LoVo (cell line): ENCODE measurements at regions not wholly inside any gene's neighbourhood (a gene's known extent, or its start where the extent isn't known, plus 50 kb on each side); places are given as distances from the start of the nearest gene placed in this dataset.

Experiments
- DNase-seq: peaks from one replicate; pipeline ENCODE4 v3.0.0-alpha.2; 2016; ENCODE audit warnings: low spot score

- no peak for DNase-seq
These were observed 51.4 kb downstream of the MARCHF4 start for GRCh38 chr2:216320852-216321251.

- DNase-seq, result no peak
These were observed 52.5 kb downstream of the MARCHF4 start for GRCh38 chr2:216319771-216320170.

GRCh38 chr2:216318521-216318874, 53.8 kb downstream of the MARCHF4 start:
- DNase-seq, result no peak

DNA sequence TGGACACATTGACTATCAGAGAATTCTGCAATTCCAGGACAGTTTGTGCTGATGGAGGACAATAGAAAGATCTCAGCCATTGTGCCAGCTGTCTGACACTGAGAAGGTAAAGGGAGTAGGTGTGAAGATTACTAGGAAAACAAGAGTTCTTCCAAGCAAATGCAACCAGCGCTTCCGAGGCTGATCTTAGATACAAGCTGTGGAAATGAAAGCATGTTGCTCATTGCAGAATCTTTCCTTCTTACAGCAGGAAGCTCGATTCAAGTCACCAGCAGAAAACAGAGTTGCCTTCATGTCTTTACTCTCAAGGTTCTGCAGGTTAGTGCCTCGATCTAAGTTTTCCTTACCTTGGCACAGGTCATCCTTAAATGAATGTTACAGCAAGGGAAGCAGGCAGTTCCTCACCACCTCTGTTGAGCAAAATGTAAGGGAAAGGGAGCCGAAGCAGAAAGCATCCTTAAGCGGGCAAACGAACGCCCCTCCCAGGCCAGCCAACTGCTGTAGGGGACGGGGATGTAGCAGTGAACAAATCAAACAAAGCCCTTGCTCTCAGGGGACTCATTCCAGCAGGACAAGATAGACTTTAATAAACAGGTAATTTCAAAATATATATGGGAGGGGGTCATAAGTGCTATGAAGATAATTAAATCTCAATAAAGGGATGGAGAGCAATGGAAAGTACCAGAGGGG, 54.3 kb downstream of the MARCHF4 start:
- DNase-seq, result no peak

DNA sequence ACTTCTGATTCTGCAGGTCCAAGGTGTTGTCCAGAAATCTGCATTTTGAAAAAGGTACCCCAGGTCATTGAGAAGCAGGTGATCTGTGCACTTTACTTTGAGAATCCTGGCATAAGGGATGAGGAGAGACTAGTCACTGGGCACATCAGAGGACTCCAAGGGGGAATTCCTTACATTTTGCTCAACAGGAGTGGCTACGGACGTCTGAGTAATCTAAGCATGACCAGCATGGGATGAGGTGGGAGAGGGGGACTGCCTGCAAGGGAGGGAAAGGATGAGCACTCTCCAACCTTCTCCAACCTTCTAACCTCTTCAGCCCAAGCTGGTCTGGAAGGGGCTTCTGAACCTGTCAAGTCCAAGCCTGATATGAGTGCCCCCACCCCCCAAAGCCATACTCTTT, 55.5 kb downstream of the MARCHF4 start:
- no peak for DNase-seq

DNA sequence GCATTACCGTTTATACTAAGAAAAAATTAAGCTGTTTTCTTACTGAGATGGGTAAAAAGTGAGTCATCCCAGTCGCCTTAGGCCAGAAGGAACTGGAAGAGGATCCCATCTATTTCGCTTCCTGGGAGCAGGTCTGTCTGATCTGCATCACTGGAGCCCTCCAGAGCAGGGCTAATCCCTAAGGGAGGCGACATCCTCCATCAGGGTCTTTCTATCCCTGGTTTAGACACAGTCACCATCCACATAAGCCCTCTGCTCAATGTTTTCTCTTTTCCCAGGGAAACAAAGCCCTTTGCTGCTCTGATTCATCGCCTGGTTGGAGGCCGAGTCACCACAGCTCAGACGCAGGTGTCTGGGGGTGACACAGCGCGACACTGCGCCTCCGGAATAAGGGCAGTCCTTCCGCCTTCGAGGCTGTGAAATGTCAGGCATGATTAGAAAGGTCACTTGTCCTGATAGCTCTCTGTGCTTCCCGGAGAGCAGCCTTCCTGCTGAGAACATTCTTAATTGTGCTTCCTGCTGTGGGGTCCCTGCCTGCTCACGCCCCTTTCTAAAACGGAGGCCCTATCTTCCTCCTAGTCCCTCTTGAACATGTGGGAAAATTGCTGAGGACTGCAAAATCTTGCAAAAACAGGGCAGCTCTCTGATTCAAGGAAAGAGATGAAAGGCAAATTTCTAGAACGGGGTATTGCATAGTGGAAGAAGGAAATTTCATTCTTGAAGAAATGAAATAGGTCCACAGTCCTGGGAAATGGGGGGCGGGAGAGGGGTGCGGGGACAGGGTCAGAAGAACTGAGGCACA, 56.3 kb downstream of the MARCHF4 start:
- peak; percentile 40 for DNase-seq

DNA sequence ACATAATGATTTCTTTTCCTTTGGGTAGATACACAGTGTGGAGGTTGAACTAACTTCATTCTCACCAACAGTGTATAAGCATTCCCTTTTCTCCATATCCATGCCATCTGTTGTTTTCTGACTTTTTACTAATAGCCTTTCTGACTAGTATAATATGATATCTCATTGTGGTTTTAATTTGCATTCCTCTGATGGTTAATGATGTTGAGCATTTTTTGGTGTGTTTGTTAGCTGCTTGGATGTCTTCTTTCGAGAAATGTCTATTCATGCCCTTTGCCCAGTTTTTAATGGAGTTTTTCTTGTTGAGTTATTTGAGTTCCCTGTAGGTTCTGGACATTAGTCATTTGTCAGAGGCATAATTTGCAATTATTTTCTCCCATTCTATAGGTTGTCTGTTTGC, 59.8 kb downstream of the MARCHF4 start:
- DNase-seq, result no peak

- no peak for DNase-seq
These were observed 63.7 kb downstream of the MARCHF4 start for GRCh38 chr2:216308576-216308975.

- DNase-seq, result no peak
These were observed 64.8 kb downstream of the MARCHF4 start for GRCh38 chr2:216307496-216307895.

GRCh38 chr2:216306868-216307267, 65.4 kb downstream of the MARCHF4 start:
- no peak for DNase-seq

DNA sequence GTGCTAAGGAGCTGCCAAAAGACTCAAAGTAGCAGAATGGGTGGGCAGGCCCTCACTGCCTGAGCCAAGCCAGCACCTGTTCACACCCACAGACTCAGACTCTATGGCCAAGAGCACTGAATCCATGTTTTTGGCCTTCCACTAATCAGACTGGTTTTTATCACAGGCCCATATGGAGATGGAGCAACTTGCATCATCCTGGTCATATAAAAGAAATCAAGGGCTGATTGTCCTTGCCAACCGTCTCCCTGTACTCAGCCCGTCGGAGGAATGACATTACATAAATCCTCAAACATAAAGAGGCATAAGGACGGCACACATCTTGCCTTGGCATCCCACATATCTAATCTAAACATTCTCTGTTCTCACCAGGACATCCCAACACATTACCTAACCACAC, 66.7 kb downstream of the MARCHF4 start:
- no peak for DNase-seq

DNA sequence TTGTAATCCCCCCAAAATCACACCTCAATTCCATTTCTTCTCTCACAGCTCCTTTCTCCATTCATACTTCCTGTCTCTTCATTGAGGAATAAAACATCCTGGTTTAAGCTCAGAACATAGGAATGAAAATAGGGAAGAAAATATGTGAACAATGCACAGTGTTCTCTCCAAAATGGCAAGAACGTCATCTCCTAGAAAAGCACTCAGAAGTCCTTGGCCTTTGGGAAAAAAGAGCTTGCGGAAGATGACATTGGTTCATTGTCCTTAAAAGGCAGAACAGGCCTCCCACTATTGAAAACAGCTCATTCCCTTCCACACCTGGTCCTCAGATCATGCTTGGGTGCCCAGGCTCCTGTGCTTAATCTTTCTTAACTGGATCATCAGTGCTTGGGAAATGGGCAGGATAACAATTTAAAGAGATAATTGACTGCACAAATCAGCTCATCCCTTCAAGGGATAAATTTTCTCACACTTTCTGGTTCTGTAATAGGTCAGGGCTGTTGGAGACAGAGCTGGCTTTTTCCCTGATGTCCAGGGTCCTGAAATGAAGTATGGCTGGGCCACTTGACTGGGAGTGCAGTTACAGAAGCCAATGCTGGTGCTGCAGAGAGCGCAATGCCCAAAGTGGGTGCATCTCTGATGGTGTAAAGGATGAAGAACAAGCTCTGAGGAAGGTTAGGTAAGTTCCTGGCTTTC, 69.2 kb downstream of the MARCHF4 start:
- DNase-seq, result no peak

DNA sequence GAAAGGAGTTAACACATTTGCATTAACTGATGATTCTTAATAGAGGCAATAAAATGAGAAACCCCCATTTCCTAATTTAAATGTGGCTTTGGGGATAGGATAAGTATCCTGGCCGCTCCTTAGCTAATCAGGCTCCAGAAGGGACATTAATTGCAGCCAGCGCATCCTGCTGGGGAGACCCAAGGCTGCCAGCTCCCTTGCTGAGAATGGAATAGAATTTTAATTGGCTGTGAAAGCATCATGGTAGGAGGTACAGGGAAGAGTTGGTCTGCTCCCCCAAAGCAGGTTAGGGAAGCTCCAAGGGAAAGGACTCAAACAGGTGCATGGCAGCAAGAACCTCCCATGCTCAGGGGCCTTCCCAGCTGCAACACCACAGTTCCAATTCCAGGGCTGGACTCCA, 71.4 kb downstream of the MARCHF4 start:
- DNase-seq, result no peak

- no peak for DNase-seq
These were observed 72.7 kb downstream of the MARCHF4 start for GRCh38 chr2:216299588-216299987.

GRCh38 chr2:216298719-216299495, 73.4 kb downstream of the MARCHF4 start:
- no peak for DNase-seq

- no peak for DNase-seq
These were observed 75.4 kb downstream of the MARCHF4 start for GRCh38 chr2:216296856-216297255.

- no peak for DNase-seq
These were observed 78.0 kb downstream of the MARCHF4 start for GRCh38 chr2:216294305-216294704.

DNA sequence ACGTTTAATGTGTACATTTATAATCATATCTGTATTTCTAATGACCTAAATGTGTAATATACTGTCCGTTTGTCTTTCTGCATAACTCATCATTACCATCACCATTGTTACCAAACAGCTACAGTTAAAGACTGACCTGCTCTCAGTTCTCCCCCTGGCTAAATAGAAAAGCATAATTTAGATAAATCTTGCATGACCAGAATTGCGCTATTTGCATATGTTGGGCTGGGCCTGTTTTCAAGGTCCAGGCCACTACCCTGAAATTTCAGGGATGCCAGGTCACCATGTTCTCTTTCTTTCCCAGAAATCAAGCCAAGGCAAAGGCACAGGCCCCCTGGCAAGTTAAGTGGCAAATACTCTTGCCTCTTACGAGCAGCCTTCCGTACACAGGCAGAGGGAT, 78.4 kb downstream of the MARCHF4 start:
- DNase-seq, result no peak

DNA sequence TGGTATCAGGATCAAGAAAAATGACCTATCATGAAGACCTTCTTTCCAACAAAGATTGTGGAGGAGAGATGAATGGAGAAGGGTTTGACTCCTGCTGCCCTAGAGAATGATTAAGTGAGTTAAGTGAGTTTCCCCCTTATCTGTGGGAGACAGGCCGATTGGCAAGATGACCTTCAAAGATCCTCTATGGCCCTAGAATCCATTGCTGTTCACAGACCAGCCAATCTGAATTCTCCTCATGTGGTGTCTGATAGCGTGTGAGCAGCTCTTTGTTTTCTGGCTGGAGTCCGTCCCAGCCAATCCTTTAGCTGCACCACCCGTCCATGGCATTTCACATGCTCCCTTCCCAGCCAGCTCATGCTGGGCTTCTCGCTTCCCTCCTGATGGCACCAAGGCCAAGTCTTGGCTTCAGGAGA, 79.4 kb downstream of the MARCHF4 start:
- DNase-seq, result no peak

- DNase-seq, result no peak
These were observed 79.8 kb downstream of the MARCHF4 start for GRCh38 chr2:216292475-216292874.

GRCh38 chr2:216289470-216289869, 82.8 kb downstream of the MARCHF4 start:
- DNase-seq, result no peak

DNA sequence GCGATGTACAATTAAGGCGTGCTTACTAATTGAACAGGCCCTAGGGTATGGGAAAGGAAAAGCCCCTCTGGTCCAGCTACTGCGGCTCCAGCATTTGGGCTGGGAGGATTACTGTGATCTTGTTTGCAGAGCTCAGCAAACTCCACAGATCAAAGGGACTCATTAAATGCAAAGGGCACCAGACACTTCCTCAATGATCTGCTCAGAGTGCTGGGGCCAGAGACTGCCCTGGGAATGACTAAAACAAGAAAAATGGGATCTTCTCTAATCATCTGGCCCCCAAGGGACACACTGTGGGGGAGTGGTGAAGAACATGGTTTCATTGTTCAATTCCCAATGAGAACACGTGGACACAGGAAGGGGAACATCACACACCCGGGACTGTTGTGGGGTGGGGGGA, 85.0 kb downstream of the MARCHF4 start:
- no peak for DNase-seq
